Muscle of leg (tissue), 3 donors: ENCODE measurements at regions not wholly inside any gene's neighbourhood (a gene's known extent, or its start where the extent isn't known, plus 50 kb on each side); places are given as distances from the start of the nearest gene placed in this dataset.

ENCODE experiments used
- DNase-seq: peaks from one replicate; pipeline ENCODE4 v3.0.0; 2013
- H3K27ac ChIP-seq: one replicate; pipeline ENCODE4 v1.5.1; 2013; ENCODE audit warnings: mild to moderate bottlenecking, low read length, control low read depth
- H3K27me3 ChIP-seq: one replicate; pipeline ENCODE4 v1.6.1; 2013; ENCODE audit warnings: low read length; ENCODE audit not compliant: control insufficient read depth, insufficient read depth
- H3K36me3 ChIP-seq: one replicate; pipeline ENCODE4 v1.6.1; 2013; ENCODE audit warnings: low read length; ENCODE audit not compliant: control insufficient read depth, insufficient read depth
- H3K4me1 ChIP-seq: one replicate; pipeline ENCODE4 v1.6.1; 2013; ENCODE audit warnings: low read length; ENCODE audit not compliant: control insufficient read depth, insufficient read depth
- H3K4me3 ChIP-seq: one replicate; pipeline ENCODE4 v1.5.1; 2013; ENCODE audit warnings: low read length, control low read depth
- H3K9me3 ChIP-seq: replicated peaks from 2 replicates; pipeline ENCODE4 v1.6.1; 2013; ENCODE audit warnings: low read depth, low read length; ENCODE audit not compliant: control insufficient read depth
- WGBS: methylation state at CpG from one replicate; pipeline ENCODE4 v1.1.5; 2013; ENCODE audit warnings: missing lambda C conversion rate; ENCODE audit not compliant: insufficient coverage; 5-methylcytosine and 5-hydroxymethylcytosine counted together

DNA sequence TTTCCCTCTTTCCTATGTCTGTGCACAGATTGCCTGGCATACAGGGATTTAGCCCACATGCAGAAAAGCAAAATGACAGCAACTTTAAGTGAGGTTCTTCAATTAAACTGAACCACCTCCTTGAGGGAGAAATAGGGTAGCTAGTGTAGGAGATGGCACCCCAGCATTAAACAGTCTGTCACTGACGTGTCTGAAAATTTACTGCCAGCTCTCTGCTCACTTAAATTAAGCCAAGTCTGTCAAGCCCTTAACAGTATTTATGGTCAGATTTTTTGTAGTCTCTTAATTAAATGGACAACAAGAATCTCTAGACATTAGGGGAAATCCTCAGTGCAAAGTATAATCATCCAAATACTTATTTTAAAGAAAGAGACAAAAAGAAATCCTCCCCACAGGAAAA lies 696.5 kb upstream of the PTBP2 start:
- H3K4me3 ChIP-seq, result no peak overlapping the region
- no peaks in the 10 kb centered on the region for H3K4me1 ChIP-seq
- H3K36me3 ChIP-seq, result no peaks in the 10 kb centered on the region
- H3K27ac ChIP-seq, result no peak overlapping the region
- no peaks in the 10 kb centered on the region for H3K27me3 ChIP-seq
- no CpG with 5 or more reads among the region's 1 CpG for WGBS
- DNase-seq, result no peak
- H3K9me3 ChIP-seq, result no peaks in the 10 kb centered on the region

DNA sequence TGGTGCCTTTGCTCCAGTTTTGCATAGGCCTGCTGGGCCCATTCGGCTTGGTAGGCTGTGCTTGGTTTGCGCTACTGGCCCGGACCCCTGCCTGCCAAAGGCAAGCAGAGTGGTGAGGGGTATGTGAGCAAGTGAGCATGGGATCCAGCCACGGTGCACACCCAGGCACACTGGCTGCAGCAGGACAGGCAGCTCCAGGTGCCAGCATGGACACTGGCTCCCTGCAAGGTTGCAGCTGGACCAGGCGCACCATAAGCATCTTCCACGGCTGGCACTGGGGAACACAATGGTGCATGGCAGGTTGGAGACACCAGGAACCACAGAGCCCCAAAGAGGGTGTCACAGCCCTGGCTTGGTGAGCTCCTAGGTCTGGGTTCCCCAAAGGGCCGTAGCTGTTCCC lies 693.5 kb upstream of the PTBP2 start:
- no peaks in the 10 kb centered on the region for H3K4me1 ChIP-seq
- no peak overlapping the region for H3K27ac ChIP-seq
- H3K4me3 ChIP-seq, result no peak overlapping the region
- H3K9me3 ChIP-seq, result no peaks in the 10 kb centered on the region
- no peaks in the 10 kb centered on the region for H3K27me3 ChIP-seq
- no peak for DNase-seq
- WGBS, result 98% methylated on average over 6 of the region's 7 CpGs
- no peaks in the 10 kb centered on the region for H3K36me3 ChIP-seq

DNA sequence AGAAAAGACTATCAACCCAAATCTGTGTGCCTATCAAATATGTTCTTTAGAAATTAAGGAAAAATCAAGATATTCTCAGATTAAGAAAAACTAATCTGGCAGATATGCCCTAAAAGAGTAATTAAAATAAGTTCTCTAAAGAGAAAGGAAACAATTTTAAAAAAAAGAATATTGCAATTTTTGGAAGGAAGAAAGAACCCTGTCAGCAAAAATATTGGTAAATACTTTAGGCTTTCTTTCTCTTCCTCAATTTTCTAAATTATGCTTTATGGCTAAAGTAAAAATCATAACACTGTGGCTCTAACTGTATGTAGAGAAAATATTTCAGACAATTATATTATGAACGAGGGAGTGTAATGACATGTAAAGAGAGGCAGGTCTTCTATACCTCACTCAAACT lies 691.3 kb upstream of the PTBP2 start:
- Histone ChIP-seq H3K4me3 (no peak overlapping the region), H3K9me3 (no peaks in the 10 kb centered on the region), H3K27me3 (no peaks in the 10 kb centered on the region), H3K4me1 (no peaks in the 10 kb centered on the region), H3K36me3 (no peaks in the 10 kb centered on the region), H3K27ac (no peak overlapping the region)
- no peak for DNase-seq
- no CpG with 5 or more reads among the region's 1 CpG for WGBS

GRCh38 chr1:96034006-96034405 lies 687.6 kb upstream of the PTBP2 start:
- no peak overlapping the region for H3K27ac ChIP-seq
- H3K27me3 ChIP-seq, result no peaks in the 10 kb centered on the region
- H3K36me3 ChIP-seq, result no peaks in the 10 kb centered on the region
- H3K9me3 ChIP-seq, result no peaks in the 10 kb centered on the region
- WGBS, result no CpG with 5 or more reads among the region's 2 CpGs
- no peak overlapping the region for H3K4me3 ChIP-seq
- no peaks in the 10 kb centered on the region for H3K4me1 ChIP-seq
- DNase-seq, result no peak

- DNase-seq, result no peak
- 80% methylated on average over 1 of the region's 3 CpGs for WGBS
- no peak overlapping the region for H3K4me3 ChIP-seq
Observed at GRCh38 chr1:96036763-96037162, 684.8 kb upstream of the PTBP2 start.

DNA sequence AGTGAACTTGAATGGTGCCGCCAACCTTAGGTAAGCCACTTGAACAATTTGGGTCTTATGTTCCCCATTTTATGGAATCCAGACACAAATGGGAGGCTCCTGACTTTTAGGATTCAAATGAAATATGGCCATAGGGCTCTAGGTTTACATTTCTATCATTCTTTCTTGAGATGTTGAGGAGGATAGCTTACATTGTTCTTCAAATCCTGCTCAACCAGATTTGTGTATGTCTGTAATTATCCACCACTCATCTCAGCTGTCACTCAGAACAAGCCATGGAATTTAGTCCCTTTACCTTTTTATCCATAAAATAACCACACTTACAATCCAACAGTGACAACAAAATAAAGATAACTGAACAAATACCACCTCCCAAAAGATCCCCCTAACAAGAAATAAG lies 682.9 kb upstream of the PTBP2 start:
- Histone ChIP-seq H3K4me3 (no peak overlapping the region), H3K27me3 (no peaks in the 10 kb centered on the region), H3K36me3 (no peaks in the 10 kb centered on the region), H3K27ac (no peak overlapping the region), H3K9me3 (no peaks in the 10 kb centered on the region), H3K4me1 (no peaks in the 10 kb centered on the region)
- DNase-seq, result no peak
- WGBS, result no CpG with 5 or more reads among the region's 1 CpG

More at GRCh38 chr1:96036763-96037162, 684.8 kb upstream of the PTBP2 start:
- Histone ChIP-seq H3K4me1 (no peaks in the 10 kb centered on the region), H3K27ac (no peak overlapping the region), H3K36me3 (no peaks in the 10 kb centered on the region), H3K27me3 (no peaks in the 10 kb centered on the region), H3K9me3 (no peaks in the 10 kb centered on the region)

DNA sequence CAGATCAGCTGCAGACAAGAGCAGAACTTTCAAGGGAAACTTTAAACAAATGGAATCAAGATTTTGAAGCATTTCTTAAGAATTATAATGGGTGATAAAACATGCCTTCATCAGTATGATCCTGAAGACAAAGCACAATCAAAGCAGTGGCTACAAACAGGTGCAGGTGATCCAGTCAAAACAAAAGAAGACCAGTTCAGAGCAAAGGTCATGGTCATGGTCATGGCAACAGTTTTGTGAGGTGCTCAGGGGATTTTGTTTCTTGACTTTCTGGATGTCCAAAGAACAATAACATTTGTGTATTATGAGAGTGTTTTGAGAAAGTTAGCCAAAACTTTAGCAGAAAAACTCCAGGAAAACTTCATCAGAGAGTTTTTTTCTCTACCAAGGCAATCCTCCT lies 681.7 kb upstream of the PTBP2 start:
- Histone ChIP-seq H3K4me1 (no peaks in the 10 kb centered on the region), H3K9me3 (no peaks in the 10 kb centered on the region), H3K27ac (no peak overlapping the region), H3K4me3 (no peak overlapping the region), H3K27me3 (no peaks in the 10 kb centered on the region), H3K36me3 (no peaks in the 10 kb centered on the region)
- DNase-seq, result no peak

DNA sequence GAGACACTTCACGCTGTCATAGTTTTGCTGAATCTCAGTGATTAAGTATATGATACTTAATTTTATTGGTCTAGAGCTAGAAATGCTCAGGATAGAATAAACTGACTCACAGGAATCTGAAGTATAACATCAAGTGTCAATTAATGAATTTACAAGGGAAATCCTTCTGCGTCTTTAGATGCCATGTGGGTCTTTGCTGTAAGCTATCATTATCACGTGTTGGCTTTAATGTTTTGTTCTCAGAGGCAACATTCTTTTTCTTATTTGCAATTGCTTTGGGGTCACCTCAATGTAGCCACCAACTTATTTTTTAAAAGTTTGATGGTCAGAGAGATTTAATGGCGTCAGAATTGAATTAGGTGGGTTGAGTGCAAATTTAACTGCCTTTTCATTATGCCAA lies 680.1 kb upstream of the PTBP2 start:
- WGBS, result 80% methylated on average over 1 of the region's 4 CpGs
- no peaks in the 10 kb centered on the region for H3K4me1 ChIP-seq
- no peak overlapping the region for H3K4me3 ChIP-seq
- DNase-seq, result no peak
- no peaks in the 10 kb centered on the region for H3K27me3 ChIP-seq
- H3K27ac ChIP-seq, result no peak overlapping the region
- H3K36me3 ChIP-seq, result no peaks in the 10 kb centered on the region
- H3K9me3 ChIP-seq, result no peaks in the 10 kb centered on the region

GRCh38 chr1:96048572-96049212 lies 672.9 kb upstream of the PTBP2 start:
- no peak for DNase-seq
- no peak overlapping the region for H3K4me3 ChIP-seq
- no peaks in the 10 kb centered on the region for H3K36me3 ChIP-seq
- no peaks in the 10 kb centered on the region for H3K9me3 ChIP-seq
- no peaks in the 10 kb centered on the region for H3K4me1 ChIP-seq
- H3K27me3 ChIP-seq, result no peaks in the 10 kb centered on the region
- H3K27ac ChIP-seq, result no peak overlapping the region
- WGBS, result 60% methylated on average over 1 of the region's 2 CpGs

GRCh38 chr1:96049759-96050409 lies 671.7 kb upstream of the PTBP2 start:
- DNase-seq, result no peak
- WGBS, result no CpG with 5 or more reads among the region's 3 CpGs
- H3K27me3 ChIP-seq, result no peaks in the 10 kb centered on the region

DNA sequence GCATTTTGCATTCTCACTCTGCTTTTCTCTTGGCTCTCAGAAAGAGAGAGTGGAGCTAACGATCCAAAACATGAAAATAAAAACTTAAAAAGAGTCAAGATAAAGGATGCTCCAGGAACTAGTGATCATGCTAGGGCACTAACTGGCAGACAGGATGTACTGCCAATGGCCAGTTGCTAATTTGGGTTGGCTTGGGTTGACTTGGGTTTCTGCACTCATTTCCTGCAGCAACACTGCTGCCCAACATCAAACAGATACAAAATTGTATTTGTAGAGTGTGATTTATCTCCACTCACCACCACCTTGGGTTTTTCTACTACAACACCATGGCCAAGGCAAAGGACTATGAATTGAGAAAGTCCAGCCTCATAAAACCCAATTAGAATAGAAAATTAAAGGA lies 662.3 kb upstream of the PTBP2 start:
- H3K4me1 ChIP-seq, result no peaks in the 10 kb centered on the region
- no peak for DNase-seq
- WGBS, result no CpG with 5 or more reads among the region's 1 CpG
- H3K27me3 ChIP-seq, result no peaks in the 10 kb centered on the region
- H3K27ac ChIP-seq, result no peak overlapping the region
- no peak overlapping the region for H3K4me3 ChIP-seq
- H3K9me3 ChIP-seq, result no peaks in the 10 kb centered on the region
- no peaks in the 10 kb centered on the region for H3K36me3 ChIP-seq

More at GRCh38 chr1:96049759-96050409, 671.7 kb upstream of the PTBP2 start:
- Histone ChIP-seq H3K27ac (no peak overlapping the region), H3K4me3 (no peak overlapping the region), H3K36me3 (no peaks in the 10 kb centered on the region), H3K9me3 (no peaks in the 10 kb centered on the region), H3K4me1 (no peaks in the 10 kb centered on the region)
